Left lung (tissue), 4 donors: ENCODE measurements at regions not wholly inside any gene's neighbourhood (a gene's known extent, or its start where the extent isn't known, plus 50 kb on each side); places are given as distances from the start of the nearest gene placed in this dataset.
"Not testable (repeated sequence)": the region's sequence is repeated elsewhere in the genome, so short reads cannot be mapped to it uniquely, and the experiment has no call there.

Experiments
- ATAC-seq: fragments of 200-7000 bp; cut with Tn5 transposase; one replicate; pipeline ENCODE4 v1.9.1; 2020; ENCODE audit warnings: moderate library complexity
- DNase-seq, 4 donors: peaks; one replicate each; pipeline ENCODE4 v3.0.0-alpha.2; 2013 to 2020
- H3K27ac ChIP-seq, 2 donors: fragments of 200-600 bp; sonication (generic) in 1 of 2; one replicate each; pipeline versions ENCODE4 v1.5.0 to v1.8.0; 2020 to 2021
- H3K27me3 ChIP-seq, 2 donors: fragments of 200-600 bp; sonication (generic) in 1 of 2; one replicate each; pipeline versions ENCODE4 v1.5.0 to v1.8.0; 2020 to 2021
- H3K36me3 ChIP-seq, 2 donors: fragments of 200-600 bp; sonication (generic) in 1 of 2; one replicate each; pipeline versions ENCODE4 v1.5.0 to v1.8.0; 2020 to 2021
- H3K4me1 ChIP-seq, 2 donors: fragments of 200-600 bp; one replicate each; pipeline ENCODE4 v1.8.0; 2021
- H3K4me3 ChIP-seq, 2 donors: fragments of 200-600 bp; sonication (generic) in 1 of 2; one replicate each; pipeline versions ENCODE4 v1.5.0 to v1.8.0; 2020 to 2021; ENCODE audit warnings: mild to moderate bottlenecking in 1 of 2
- H3K9me3 ChIP-seq, 2 donors: fragments of 200-600 bp; sonication (generic) in 1 of 2; one replicate each; pipeline versions ENCODE4 v1.5.0 to v1.8.0; 2020 to 2021
- intact Hi-C, 2 donors: fragments of 100-400 bp; cut with DNase I; formaldehyde crosslinking; loops; one replicate each; pipeline versions ENCODE4 v1.11.2 to v1.14.2; 2022
- TF ChIP-seq, protein P1 (sequence below), 2 donors: fragments of 200-600 bp; sonication (generic) in 1 of 2; IDR thresholded peaks; one replicate each; pipeline versions ENCODE4 v1.5.0 to v1.8.0; 2021; ENCODE audit warnings: antibody characterized with exemption in 2 of 2
- donor health status: DM: no; HTN: yes; CAD: no.
- donor health status: DM: no; HTN: no; CAD: no.

DNA sequence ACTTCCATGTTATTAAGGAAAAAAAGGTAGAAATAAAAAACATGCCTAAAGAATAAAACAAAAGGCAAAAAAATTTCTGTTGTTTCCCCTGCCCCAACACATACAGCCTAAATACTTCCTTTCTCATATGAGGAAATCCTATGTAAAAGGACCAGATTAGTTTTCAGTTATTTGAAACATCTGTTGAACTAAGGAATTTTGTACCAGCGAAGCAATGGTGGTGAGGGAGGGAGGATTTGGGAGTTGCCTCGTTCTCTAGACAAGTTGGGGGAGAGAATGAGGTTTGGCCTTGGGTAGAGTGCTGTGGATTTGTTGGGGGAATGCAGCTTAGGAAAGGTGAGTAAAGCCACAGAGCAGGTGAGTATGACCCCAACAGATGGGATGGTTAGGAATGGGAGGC lies 141.5 kb upstream of the RFLNA start:
- H3K4me3 ChIP-seq: no peak overlapping the region
- no peaks in the 10 kb centered on the region for H3K36me3 ChIP-seq
- DNase-seq: no peak
- TF ChIP-seq, protein P1, sequence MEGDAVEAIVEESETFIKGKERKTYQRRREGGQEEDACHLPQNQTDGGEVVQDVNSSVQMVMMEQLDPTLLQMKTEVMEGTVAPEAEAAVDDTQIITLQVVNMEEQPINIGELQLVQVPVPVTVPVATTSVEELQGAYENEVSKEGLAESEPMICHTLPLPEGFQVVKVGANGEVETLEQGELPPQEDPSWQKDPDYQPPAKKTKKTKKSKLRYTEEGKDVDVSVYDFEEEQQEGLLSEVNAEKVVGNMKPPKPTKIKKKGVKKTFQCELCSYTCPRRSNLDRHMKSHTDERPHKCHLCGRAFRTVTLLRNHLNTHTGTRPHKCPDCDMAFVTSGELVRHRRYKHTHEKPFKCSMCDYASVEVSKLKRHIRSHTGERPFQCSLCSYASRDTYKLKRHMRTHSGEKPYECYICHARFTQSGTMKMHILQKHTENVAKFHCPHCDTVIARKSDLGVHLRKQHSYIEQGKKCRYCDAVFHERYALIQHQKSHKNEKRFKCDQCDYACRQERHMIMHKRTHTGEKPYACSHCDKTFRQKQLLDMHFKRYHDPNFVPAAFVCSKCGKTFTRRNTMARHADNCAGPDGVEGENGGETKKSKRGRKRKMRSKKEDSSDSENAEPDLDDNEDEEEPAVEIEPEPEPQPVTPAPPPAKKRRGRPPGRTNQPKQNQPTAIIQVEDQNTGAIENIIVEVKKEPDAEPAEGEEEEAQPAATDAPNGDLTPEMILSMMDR (IDR thresholded peaks at IDR 0.05): no peak
- H3K9me3 ChIP-seq: no peaks in the 10 kb centered on the region
- H3K27ac ChIP-seq: no peak overlapping the region
- ATAC-seq: no peak
- no peaks in the 10 kb centered on the region for H3K27me3 ChIP-seq
- no peaks in the 10 kb centered on the region for H3K4me1 ChIP-seq
- intact Hi-C loops: no loop called here

GRCh38 chr12:124157406-124157805 lies 137.5 kb upstream of the RFLNA start:
- intact Hi-C loops: no loop called here
- Histone ChIP-seq H3K9me3 (no peaks in the 10 kb centered on the region), H3K4me1 (no peaks in the 10 kb centered on the region), H3K36me3 (no peaks in the 10 kb centered on the region), H3K27me3 (no peaks in the 10 kb centered on the region), H3K4me3 (no peak overlapping the region), H3K27ac (no peak overlapping the region)
- TF ChIP-seq, protein P1 (IDR thresholded peaks at IDR 0.05): no peak
- DNase-seq (no peak), ATAC-seq (no peak)

- H3K4me1 ChIP-seq: no peaks in the 10 kb centered on the region
- H3K4me3 ChIP-seq: no peak overlapping the region
- H3K36me3 ChIP-seq: no peaks in the 10 kb centered on the region
- ATAC-seq (no peak), DNase-seq (no peak)
- intact Hi-C loops: no loop called here
- no peaks in the 10 kb centered on the region for H3K27me3 ChIP-seq
- no peak overlapping the region for H3K27ac ChIP-seq
- TF ChIP-seq, protein P1 (IDR thresholded peaks at IDR 0.05): no peak
- no peaks in the 10 kb centered on the region for H3K9me3 ChIP-seq
Measured at GRCh38 chr12:124159655-124160054, 135.2 kb upstream of the RFLNA start.

DNA sequence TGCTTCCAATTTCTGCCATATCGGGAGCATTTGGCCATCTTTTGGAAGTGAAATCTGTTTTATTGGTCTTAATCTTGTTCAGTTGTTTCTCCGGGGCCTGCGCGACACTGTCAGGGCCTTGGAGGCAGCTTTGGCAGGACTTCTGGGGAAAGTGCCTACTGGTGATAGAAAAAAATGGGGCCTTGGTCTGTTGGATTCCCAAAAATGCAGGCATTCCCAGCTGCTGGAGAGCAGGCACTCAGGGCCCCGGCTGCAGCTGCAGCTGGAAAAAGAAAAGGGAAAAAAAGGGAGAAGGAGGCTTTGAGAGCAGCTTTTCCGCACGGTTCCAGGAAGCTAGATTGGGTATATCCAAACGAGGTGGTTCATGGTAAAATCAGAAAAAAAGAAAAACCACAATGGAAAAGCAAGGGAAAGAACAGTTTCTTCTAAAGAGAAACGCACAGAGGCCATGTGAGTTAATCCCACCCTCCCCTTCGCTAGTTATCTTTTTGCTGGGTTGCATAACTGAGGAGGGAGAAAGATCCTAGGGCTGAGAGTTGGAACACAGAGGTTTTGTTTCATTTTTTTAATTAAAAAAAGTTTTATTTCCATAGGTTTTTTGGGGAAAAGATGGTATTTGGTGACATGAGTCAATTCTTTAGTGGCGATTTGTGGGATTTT lies 134.7 kb upstream of the RFLNA start:
- TF ChIP-seq, protein P1 (IDR thresholded peaks at IDR 0.05): no peak
- H3K36me3 ChIP-seq: no peaks in the 10 kb centered on the region
- intact Hi-C loops: no loop called here
- no peak overlapping the region for H3K27ac ChIP-seq
- H3K9me3 ChIP-seq: no peaks in the 10 kb centered on the region
- no peaks in the 10 kb centered on the region for H3K4me1 ChIP-seq
- ATAC-seq (no peak), DNase-seq (peak in 1 of 4 donors; percentile 37)
- no peaks in the 10 kb centered on the region for H3K27me3 ChIP-seq
- H3K4me3 ChIP-seq: no peak overlapping the region

- DNase-seq, H3K36me3 ChIP-seq, H3K9me3 ChIP-seq, H3K27me3 ChIP-seq, H3K4me1 ChIP-seq, ATAC-seq, H3K27ac ChIP-seq, intact Hi-C loops, H3K4me3 ChIP-seq: not testable (repeated sequence)
Measured at GRCh38 chr12:124161402-124161801, 133.5 kb upstream of the RFLNA start.
